HL-60 (cell line): ENCODE measurements at regions not wholly inside any gene's neighbourhood (a gene's known extent, or its start where the extent isn't known, plus 50 kb on each side); places are given as distances from the start of the nearest gene placed in this dataset.

ENCODE experiments used
- DNase-seq, 2 experiments: peaks; one replicate each; pipeline ENCODE4 v3.0.0-alpha.2; 2010 to 2020; ENCODE audit warnings: low read depth in 1 of 2, low spot score in 1 of 2
- H3K27ac ChIP-seq: fragments of 250-450 bp; sonication (Bioruptor Pico); replicated peaks from 2 replicates; pipeline ENCODE4 v1.5.1; 2020; ENCODE audit warnings: mild to moderate bottlenecking, moderate library complexity
- H3K27me3 ChIP-seq: fragments of 250-450 bp; sonication (Bioruptor Pico); 2 replicates; pipeline ENCODE4 v1.5.1; 2021; ENCODE audit warnings: mild to moderate bottlenecking, moderate library complexity; ENCODE audit not compliant: insufficient read depth, poor library complexity, severe bottlenecking
- H3K4me3 ChIP-seq: replicated peaks from 2 replicates; pipeline ENCODE4 v1.5.1; 2011; ENCODE audit warnings: mild to moderate bottlenecking, control low read depth, low read length; ENCODE audit not compliant: insufficient read depth
- CTCF ChIP-seq: IDR thresholded peaks from one replicate; pipeline ENCODE4 v1.5.1; 2011; ENCODE audit warnings: low read length, control low read depth, inconsistent platforms; ENCODE audit not compliant: insufficient read depth
- GABPA ChIP-seq: IDR thresholded peaks from 2 replicates; pipeline ENCODE4 v1.6.1; 2012; ENCODE audit warnings: low read depth
- POLR2AphosphoS5 ChIP-seq: IDR thresholded peaks from 2 replicates; pipeline ENCODE4 v1.6.1; 2012; ENCODE audit warnings: low read depth
- REST ChIP-seq: IDR thresholded peaks from 2 replicates; pipeline ENCODE4 v1.6.1; 2012; ENCODE audit warnings: low read depth; ENCODE audit not compliant: insufficient replicate concordance
- SPI1 ChIP-seq: IDR thresholded peaks from 2 replicates; pipeline ENCODE4 v1.6.1; 2012; ENCODE audit warnings: low read depth, mild to moderate bottlenecking, borderline replicate concordance

- no peak for DNase-seq
- TF ChIP-seq POLR2AphosphoS5 (no peak), REST (no peak), GABPA (no peak), SPI1 (no peak), CTCF (no peak)
- H3K4me3 ChIP-seq = no peak overlapping the region
- no peaks in the 10 kb centered on the region for H3K27me3 ChIP-seq
- H3K27ac ChIP-seq = no peak overlapping the region
These were observed 80.0 kb upstream of the AGBL1 start for GRCh38 chr15:85999658-86000057.

- Histone ChIP-seq H3K27me3 (no peaks in the 10 kb centered on the region), H3K27ac (no peak overlapping the region), H3K4me3 (no peak overlapping the region)
- DNase-seq = no peak
- TF ChIP-seq SPI1 (no peak), POLR2AphosphoS5 (no peak), GABPA (no peak), CTCF (no peak), REST (no peak)
These were observed 78.5 kb upstream of the AGBL1 start for GRCh38 chr15:86001200-86001599.

- Histone ChIP-seq H3K27me3 (no peaks in the 10 kb centered on the region), H3K27ac (no peak overlapping the region), H3K4me3 (no peak overlapping the region)
- no peak for TF ChIP-seq POLR2AphosphoS5
- TF ChIP-seq SPI1 = no peak
- no peak for TF ChIP-seq CTCF
- no peak for TF ChIP-seq GABPA
- TF ChIP-seq REST = no peak
- DNase-seq = no peak
These were observed 77.2 kb upstream of the AGBL1 start for GRCh38 chr15:86002444-86002843.
